ENCODE measurements at regions not wholly inside any gene's neighbourhood (a gene's known extent, or its start where the extent isn't known, plus 50 kb on each side); places are given as distances from the start of the nearest gene placed in this dataset.
"Not testable (repeated sequence)": the region's sequence is repeated elsewhere in the genome, so short reads cannot be mapped to it uniquely, and the experiment has no call there.

DNA sequence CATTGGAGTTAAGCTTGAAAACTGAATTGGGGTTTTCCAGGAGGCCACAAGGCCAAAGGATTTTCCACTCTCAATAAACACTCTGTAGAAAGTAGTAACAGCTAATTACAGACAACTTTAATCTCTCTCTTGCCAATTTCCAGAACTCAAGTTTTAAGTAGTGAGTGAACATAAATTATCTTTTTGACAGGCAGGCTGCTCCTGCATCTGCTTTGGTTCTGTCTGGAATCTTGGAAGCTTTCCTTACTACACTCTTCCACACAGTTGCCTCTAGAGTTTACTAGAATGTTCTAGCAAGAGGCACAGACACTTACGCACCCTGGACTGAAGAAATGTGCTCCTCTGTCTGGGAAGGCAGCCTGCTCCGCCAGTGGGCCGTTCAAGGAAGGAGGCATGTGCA lies 90.5 kb upstream of the WAC start:
- TF ChIP-seq POLR2A (IDR thresholded peaks at IDR 0.05; ENCODE audit: low read depth, low read length): no peak
- no peak for FAIRE-seq
- DNase-seq (ENCODE audit: insufficient read length, low spot score): no peak

DNA sequence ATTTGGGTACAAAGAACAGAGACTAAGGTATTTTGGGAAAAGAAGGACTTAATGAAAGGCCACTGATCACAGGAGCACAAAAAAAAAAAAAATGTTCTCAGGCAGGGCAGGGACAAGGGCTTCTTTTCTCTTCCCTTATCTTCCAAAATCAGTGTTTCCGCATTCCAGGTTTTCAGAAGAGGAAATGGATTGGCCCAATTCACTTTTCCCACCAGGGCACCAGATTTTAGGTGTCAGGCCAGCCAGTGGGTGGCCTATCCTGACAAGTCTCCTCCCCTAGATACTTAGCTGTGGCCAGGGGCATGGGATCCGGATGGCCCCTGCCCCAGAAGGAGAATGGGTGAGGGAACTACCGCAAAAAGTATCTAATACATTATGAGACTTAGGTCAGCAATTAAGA lies 88.9 kb upstream of the WAC start:
- no peak for DNase-seq (ENCODE audit: insufficient read length, low spot score)
- FAIRE-seq: no peak
- no peak for TF ChIP-seq POLR2A (IDR thresholded peaks at IDR 0.05; ENCODE audit: low read depth, low read length)

DNA sequence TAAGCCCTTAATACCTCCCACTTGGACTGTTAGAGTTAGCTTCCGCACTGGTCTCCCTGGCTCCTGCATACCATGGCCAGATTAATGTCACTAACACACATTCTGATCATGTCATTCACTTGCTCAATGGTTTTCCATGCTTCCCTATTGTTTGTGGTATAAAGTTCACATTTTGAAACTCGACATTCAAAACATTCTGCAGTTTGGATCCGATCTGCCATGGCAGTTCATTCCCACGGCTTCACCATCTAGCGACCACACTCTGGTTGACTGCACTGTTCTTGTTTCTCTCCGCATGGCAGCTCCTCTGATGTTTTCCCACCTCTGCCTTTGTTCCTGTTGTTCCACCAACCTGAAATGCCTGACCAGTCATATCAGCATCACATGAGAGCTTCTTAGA lies 87.4 kb upstream of the WAC start:
- no peak for FAIRE-seq

DNA sequence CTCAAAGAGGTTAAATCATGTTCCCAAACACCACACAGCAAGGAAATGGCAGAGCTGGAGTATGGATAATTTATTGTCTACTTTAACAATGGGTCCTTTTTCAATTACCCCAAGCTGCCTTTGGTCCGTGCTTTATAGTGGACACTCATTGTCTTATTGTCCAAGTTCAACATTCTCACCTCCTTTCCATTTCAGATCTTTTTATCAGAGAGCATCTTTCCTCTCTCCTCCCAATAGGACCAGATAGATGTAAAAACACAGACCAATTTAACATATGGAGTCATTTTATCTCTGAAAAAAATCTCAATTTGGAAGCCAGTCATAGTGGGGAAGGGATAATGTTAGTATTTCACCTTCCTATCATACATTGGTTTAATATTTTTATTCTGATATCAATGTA lies 83.5 kb upstream of the WAC start:
- TF ChIP-seq POLR2A (IDR thresholded peaks at IDR 0.05; ENCODE audit: low read depth, low read length): no peak
- FAIRE-seq: no peak
- no peak for DNase-seq (ENCODE audit: insufficient read length, low spot score)

More for the DNA sequence above, 87.4 kb upstream of the WAC start:
- DNase-seq (ENCODE audit: insufficient read length, low spot score): no peak
- TF ChIP-seq POLR2A (IDR thresholded peaks at IDR 0.05; ENCODE audit: low read depth, low read length): no peak

DNA sequence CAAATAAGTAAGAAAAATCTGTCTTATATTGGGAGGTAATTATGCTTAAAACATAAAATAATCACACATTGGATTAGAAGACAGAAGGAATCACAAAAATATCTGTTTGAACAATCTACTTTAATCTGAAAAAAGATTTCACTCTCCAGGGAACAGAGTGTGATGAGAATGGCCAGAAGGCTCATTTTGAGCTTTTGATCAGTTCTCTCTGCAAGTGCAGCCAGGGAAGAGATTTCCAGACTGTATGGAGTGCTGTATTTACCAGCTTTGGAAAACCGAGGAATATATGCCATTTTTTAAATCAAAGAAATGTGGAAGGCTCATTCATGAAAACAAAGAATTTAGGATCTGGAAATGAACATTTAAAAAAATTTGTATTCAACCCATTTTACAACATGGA lies 83.0 kb upstream of the WAC start:
- no peak for TF ChIP-seq POLR2A (IDR thresholded peaks at IDR 0.05; ENCODE audit: low read depth, low read length)
- DNase-seq (ENCODE audit: insufficient read length, low spot score) (no peak), FAIRE-seq (no peak)

DNA sequence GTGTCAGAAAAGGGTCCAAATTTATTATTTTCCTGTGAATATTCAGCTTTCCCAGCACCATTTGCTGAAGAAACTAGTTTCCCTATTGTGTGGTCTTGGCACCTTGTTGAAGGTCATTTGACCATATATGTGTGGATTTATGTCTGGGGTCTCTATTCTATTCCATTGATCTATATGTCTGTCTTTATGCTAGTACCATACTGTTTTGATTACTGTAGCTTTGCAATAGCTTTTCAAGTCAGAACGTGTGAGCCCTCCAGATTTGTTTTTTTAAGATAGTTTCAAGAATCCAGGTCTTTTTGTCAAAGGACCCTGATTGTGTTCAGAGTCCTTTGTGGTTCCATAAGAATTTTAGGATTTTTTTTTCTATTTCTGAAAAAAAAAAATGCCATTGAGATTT lies 79.0 kb upstream of the WAC start:
- DNase-seq (ENCODE audit: insufficient read length, low spot score) (no peak), FAIRE-seq (no peak)
- TF ChIP-seq POLR2A (IDR thresholded peaks at IDR 0.05; ENCODE audit: low read depth, low read length): no peak

DNA sequence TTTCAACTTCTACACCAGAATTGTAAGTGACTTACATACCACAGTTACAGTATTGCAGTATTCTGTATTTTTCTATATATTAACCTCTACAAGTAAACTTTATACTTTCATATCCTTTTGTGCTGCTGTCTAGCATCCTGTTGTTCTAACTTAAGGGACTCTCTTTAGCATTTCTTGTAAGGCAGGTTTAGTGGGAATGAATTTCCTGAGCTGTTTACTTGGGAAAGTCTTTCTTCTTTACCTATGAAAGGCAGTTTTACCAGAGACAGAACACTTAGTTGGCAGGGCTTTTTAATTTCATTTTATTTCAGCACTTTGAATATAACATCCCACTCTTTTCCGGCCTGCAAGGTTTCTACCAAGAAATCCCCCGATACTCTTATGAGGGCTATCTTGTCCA lies 75.8 kb upstream of the WAC start:
- FAIRE-seq: no peak

DNA sequence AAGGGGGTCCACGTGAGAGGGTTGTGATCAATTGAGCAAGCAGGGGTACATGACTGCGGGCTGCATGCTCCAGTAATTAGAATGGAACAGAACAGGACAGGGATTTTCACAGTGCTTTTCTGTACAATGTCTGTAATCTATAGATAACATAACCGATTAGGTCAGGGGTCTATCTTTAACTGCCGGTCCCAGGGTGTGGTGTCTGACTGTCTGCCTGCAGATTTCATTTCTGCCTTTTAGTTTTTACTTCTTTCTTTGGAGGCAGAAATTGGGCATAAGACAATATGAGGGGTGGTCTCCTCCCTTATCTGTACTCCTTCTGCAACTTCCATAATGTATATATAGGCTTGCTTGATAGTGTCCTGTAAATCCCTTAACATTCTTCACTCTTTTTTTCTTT lies 75.0 kb upstream of the WAC start:
- FAIRE-seq; DNase-seq (ENCODE audit: insufficient read length, low spot score): not testable (repeated sequence)

More for the DNA sequence above, 75.8 kb upstream of the WAC start:
- DNase-seq (ENCODE audit: insufficient read length, low spot score): no peak
- no peak for TF ChIP-seq POLR2A (IDR thresholded peaks at IDR 0.05; ENCODE audit: low read depth, low read length)

DNA sequence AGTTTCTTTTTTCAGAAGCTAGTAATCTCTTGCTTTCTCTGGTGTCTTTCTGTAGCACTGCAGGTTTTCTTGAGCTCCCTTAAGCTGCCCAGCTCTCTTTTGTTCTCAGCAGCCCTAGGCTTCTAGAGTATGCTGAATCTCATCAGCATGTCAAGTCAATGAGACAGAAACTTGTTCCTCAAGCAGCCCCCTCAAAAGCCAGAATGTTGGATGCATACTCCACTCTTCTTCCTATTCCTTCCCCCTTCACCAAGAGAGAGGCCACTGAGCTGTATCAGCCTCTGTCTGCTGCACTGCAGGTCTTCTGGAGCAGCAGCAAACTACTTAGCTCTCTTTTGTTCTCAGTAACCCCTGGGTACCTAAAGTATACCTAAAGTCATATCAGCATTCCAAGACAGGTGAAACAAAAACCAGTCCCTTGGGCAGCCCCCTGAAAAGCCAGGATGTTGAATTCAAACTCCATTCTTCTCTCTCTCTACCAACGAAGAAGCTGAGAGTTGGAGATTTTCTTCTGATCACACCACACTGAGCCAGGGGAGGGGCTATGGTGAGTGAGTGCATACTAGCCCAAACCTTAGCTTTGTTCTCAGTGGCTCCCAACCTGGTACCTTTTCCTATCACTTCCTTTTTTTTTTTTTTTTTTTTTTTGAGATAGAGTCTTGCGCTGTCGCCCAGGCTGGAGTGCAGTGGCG lies 73.3 kb upstream of the WAC start:
- no peak for TF ChIP-seq POLR2A (IDR thresholded peaks at IDR 0.05; ENCODE audit: low read depth, low read length)
- DNase-seq (ENCODE audit: insufficient read length, low spot score) (no peak), FAIRE-seq (no peak)

DNA sequence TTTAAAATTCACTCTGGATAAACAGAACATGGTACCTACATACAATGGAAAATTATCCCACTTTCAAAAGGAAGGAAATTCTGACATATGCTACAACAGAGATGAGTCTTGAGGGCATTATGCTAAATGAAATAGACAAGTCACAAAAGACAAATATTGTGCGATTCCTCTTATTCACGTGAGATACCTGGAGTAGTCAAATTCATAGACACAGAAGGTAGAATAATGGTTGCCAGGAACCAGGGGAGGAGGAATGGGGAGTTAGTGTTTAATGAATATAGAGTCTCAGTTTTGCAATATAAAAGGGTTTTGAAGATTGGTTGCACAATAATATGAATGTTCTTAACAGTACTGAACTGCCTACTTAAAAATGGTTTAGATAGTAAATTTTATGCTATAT lies 69.8 kb upstream of the WAC start:
- DNase-seq (ENCODE audit: insufficient read length, low spot score): no peak
- TF ChIP-seq POLR2A (IDR thresholded peaks at IDR 0.05; ENCODE audit: low read depth, low read length): no peak
- no peak for FAIRE-seq

DNA sequence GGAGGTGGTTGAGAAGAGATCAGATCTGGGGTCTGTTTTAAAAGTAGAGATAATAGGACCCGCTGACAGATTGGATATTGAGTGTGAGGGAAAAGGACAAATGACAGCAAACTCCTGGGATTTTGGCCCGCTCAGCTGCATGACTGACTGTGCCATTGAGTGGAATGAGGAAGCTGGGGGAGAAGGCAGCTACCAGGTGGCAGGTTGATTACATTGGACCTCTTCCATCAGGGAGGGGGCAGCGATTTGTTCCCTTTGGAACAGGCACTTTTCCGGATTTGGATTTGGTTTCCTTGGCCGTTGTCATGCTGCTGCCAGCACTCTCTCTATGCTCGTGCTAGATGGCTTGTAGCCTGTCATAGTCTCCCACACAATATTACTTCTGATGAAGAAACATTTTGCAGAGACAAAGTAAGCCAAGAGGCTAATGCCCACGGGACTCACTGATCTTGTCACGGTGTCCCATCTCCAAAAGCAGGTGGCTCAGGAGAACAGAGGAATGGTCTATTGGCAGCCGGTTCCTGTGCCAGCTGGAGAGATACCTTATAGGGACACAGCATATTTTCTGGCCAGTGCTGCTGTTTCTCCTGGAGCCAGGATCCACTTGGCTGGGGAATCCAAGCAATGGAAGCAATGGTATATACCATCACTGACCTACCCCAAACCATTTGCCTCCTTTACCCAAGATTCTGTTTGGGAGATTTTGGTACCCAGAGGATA lies 69.1 kb upstream of the WAC start:
- DNase-seq (ENCODE audit: insufficient read length, low spot score) (no peak), FAIRE-seq (no peak)
- TF ChIP-seq POLR2A (IDR thresholded peaks at IDR 0.05; ENCODE audit: low read depth, low read length): no peak

DNA sequence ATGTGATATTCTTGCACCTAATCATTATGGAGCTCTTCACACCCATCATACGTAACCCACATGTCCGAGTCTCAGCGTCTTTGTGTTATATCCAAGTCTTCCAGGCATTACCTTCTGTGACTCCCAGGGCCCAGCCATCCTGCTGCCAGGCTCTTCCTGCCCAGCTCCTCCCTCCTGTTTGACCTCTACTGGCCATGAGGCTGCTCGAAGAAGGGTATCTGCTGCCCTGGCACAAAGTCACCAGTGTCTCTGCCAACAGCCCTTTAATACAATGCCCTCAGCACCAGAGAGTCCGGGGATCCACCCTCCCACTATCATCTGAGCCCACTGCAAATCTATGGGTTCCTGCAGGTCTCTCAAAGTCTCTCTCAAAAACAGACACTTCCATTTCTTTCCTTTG lies 65.3 kb upstream of the WAC start:
- no peak for TF ChIP-seq POLR2A (IDR thresholded peaks at IDR 0.05; ENCODE audit: low read depth, low read length)
- FAIRE-seq (no peak), DNase-seq (ENCODE audit: insufficient read length, low spot score) (no peak)

DNA sequence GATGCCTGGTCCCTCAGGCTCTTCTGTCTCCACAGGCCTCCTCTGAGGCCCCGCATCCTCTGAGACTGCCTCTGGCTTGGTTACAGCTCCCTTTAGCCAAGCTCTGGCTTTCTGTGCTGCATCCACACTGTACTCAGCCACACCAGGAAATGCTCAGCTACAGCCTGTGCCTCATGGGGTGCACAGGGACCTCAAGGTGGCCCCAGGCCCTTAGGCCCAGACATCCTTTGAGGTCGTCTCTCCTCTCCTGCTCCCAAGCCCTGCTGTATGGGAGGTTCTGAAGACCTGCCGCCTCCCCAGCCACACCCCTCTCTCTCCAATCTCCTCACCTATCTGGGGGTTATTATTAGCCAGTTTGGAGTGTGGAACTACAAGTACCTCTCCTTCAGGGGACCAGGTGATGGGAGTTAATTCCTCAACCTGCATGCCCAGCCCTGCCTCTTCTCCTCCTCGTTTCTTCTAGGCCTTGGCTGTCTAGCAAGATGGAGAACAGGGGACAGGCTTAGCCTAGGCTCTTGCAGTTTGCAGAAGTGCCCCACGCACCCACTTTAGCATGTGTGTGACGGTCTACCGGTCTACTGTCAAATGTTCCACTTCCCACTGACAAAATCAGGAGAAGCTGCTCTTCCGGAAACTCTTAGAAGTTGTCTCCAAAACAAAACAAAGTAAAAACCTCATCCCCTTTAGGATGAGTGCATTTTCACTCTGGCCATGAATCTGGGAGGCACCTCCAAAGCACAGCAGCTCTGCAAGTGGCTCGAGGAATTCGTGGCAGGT lies 64.0 kb upstream of the WAC start:
- no peak for TF ChIP-seq POLR2A (IDR thresholded peaks at IDR 0.05; ENCODE audit: low read depth, low read length)
- FAIRE-seq (no peak), DNase-seq (ENCODE audit: insufficient read length, low spot score) (no peak)

DNA sequence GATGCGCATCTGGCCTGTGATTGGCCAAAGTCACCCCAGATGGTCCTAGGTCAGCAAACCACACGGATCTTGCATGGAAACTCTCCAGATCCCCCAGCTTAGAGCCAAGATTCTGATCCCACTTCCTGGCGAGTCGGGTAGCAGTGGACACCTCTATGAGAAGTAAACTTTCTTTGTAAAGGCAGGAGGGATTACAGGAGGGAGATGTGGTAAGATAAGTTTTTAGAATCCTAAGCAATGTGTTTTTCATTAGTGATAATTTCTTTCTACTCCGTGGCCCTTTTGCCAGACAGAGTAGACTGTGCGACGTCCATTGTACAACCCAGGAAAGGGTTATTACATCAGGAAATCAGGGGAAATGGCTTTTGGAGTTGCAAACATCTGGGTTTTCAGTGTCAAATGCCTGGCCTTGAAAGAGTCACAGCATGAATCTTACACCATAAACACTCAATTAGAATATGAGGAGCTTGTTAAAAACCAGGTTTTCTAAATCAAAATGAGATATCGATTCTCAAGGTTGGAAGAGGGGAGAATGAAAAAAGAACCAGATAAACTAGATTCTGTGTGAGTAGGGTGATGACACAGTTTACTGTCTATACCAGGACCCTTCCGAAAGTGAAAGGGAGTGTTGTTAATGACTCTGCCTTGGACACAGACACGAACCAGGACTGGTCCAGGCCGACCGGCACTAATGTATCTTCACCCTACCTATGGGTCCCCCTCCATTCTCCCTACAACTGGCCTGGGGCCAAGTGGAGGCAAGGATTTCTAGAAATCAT lies 61.9 kb upstream of the WAC start:
- no peak for TF ChIP-seq POLR2A (IDR thresholded peaks at IDR 0.05; ENCODE audit: low read depth, low read length)
- no peak for DNase-seq (ENCODE audit: insufficient read length, low spot score)
- FAIRE-seq: no peak

Data from H54 (cell line).